Keratinocyte (primary cell): ENCODE measurements at regions not wholly inside any gene's neighbourhood (a gene's known extent, or its start where the extent isn't known, plus 50 kb on each side); places are given as distances from the start of the nearest gene placed in this dataset.

Experiments used
- DNase-seq: peaks from one replicate; pipeline ENCODE4 v3.0.0-alpha.2; 2011; ENCODE audit warnings: low read depth, missing footprints, low spot score
- FAIRE-seq: peaks from 2 replicates; lab custom pipeline; 2011; peaks lifted over from hg19 to GRCh38; lab: Jason Lieb, UNC
- H2AFZ ChIP-seq: 2 replicates; pipeline ENCODE4 v1.6.0; 2012; ENCODE audit warnings: low read length, control low read depth, inconsistent platforms; ENCODE audit not compliant: control insufficient read depth
- H3K27ac ChIP-seq: 2 replicates; pipeline ENCODE4 v1.5.1; 2011; ENCODE audit warnings: low read length; ENCODE audit not compliant: control insufficient read depth, insufficient read depth
- H3K27me3 ChIP-seq: 3 replicates; pipeline ENCODE4 v1.6.0; 2011; ENCODE audit warnings: low read length; ENCODE audit not compliant: control insufficient read depth, insufficient read depth; ENCODE audit errors: extremely low read depth
- H3K36me3 ChIP-seq, 2 experiments: 2 replicates in 1 of 2; 3 replicates in 1 of 2; pipeline ENCODE4 v1.5.1; 2011; ENCODE audit warnings: low read length in 2 of 2, mild to moderate bottlenecking in 1 of 2; ENCODE audit not compliant: control insufficient read depth in 2 of 2, insufficient read depth in 2 of 2; ENCODE audit errors: extremely low read depth in 1 of 2
- H3K4me1 ChIP-seq: 3 replicates; pipeline ENCODE4 v1.5.1; 2011; ENCODE audit warnings: low read length; ENCODE audit not compliant: control insufficient read depth, insufficient read depth; ENCODE audit errors: extremely low read depth
- H3K4me2 ChIP-seq: 3 replicates; pipeline ENCODE4 v1.6.0; 2011; ENCODE audit warnings: low read depth, low read length; ENCODE audit not compliant: control insufficient read depth, insufficient read depth; ENCODE audit errors: extremely low read depth
- H3K4me3 ChIP-seq, 3 experiments: fragments of 200-600 bp in 1 of 3; sonication (generic) in 1 of 3; 2 replicates in 2 of 3; 3 replicates in 1 of 3; pipeline ENCODE4 v1.5.1; 2011 to 2016; ENCODE audit warnings: low read length in 3 of 3, mild to moderate bottlenecking in 3 of 3, control low read depth in 2 of 3, inconsistent platforms in 1 of 3, low read depth in 1 of 3, mixed read lengths in 1 of 3, mixed run types in 1 of 3, moderate library complexity in 1 of 3; ENCODE audit not compliant: control insufficient read depth in 2 of 3, insufficient read depth in 2 of 3; ENCODE audit errors: extremely low read depth in 1 of 3
- H3K79me2 ChIP-seq: 2 replicates; pipeline ENCODE4 v1.6.0; 2012; ENCODE audit warnings: low read length; ENCODE audit not compliant: control insufficient read depth, insufficient read depth
- H3K9ac ChIP-seq: 3 replicates; pipeline ENCODE4 v1.6.0; 2011; ENCODE audit warnings: low read length; ENCODE audit not compliant: control insufficient read depth, insufficient read depth; ENCODE audit errors: extremely low read depth
- H3K9me1 ChIP-seq: 3 replicates; pipeline ENCODE4 v1.6.0; 2011; ENCODE audit warnings: low read length; ENCODE audit not compliant: control insufficient read depth, insufficient read depth; ENCODE audit errors: extremely low read depth
- H3K9me3 ChIP-seq: 2 replicates; pipeline ENCODE4 v1.5.1; 2012; ENCODE audit warnings: low read depth, low read length; ENCODE audit not compliant: control insufficient read depth
- H4K20me1 ChIP-seq: 3 replicates; pipeline ENCODE4 v1.6.0; 2011; ENCODE audit warnings: low read length; ENCODE audit not compliant: control insufficient read depth, insufficient read depth; ENCODE audit errors: extremely low read depth
- CTCF ChIP-seq, 3 experiments: IDR thresholded peaks in 1 of 3; conservative IDR thresholded peaks in 1 of 3; optimal IDR thresholded peaks in 1 of 3; 2 replicates in 2 of 3; 3 replicates in 1 of 3; pipeline versions ENCODE3 to v1.5.1; 2011; ENCODE audit warnings: low read length in 3 of 3, mild to moderate bottlenecking in 3 of 3, moderate library complexity in 2 of 3, control low read depth in 1 of 3, inconsistent platforms in 1 of 3; ENCODE audit not compliant: insufficient read depth in 2 of 3; ENCODE audit errors: extremely low read depth in 1 of 3
- EZH2 ChIP-seq: IDR thresholded peaks from one replicate; pipeline ENCODE4 v1.6.1; 2012; ENCODE audit warnings: inconsistent platforms, mild to moderate bottlenecking, low read length, moderate library complexity
- dilution Hi-C: fragments of 300-500 bp; cut with MboI; formaldehyde crosslinking; loops from one replicate; pipeline ENCODE4 v1.7.0; 2020; ENCODE audit warnings: low sequenced_read_pairs; ENCODE audit not compliant: extremely low pct_ligation_motif_present

GRCh38 chr1:198918920-198919319, 280.1 kb downstream of the PTPRC start:
- TF ChIP-seq EZH2: no peak
- no peak for TF ChIP-seq CTCF (optimal IDR thresholded peaks at IDR 0.05 in 1 of 3, IDR thresholded peaks at IDR 0.05 in 1 of 3, conservative IDR thresholded peaks at IDR 0.05 in 1 of 3; ENCODE audit: extremely low read depth in 1 of 3, insufficient read depth in 2 of 3, low read length in 3 of 3)
- Histone ChIP-seq H3K79me2 (peaks cover 66% of the 10 kb centered on the region), H3K9me3 (no peaks in the 10 kb centered on the region), H3K4me3 (no peak overlapping the region), H4K20me1 (no peaks in the 10 kb centered on the region), H3K9me1 (no peaks in the 10 kb centered on the region), H3K4me2 (peak overlapping the region; percentile 60), H3K4me1 (peaks cover 29% of the 10 kb centered on the region), H3K9ac (no peak overlapping the region), H3K27ac (peak overlapping the region; percentile 72), H3K27me3 (no peaks in the 10 kb centered on the region), H2AFZ (no peak overlapping the region), H3K36me3 (no peaks in the 10 kb centered on the region)
- no peak for DNase-seq
- dilution Hi-C loops: no loop called here
- peak; percentile 75 for FAIRE-seq

GRCh38 chr1:198919667-198920398, 281.0 kb downstream of the PTPRC start:
- dilution Hi-C loops: no loop called here
- H3K4me3 ChIP-seq: peak overlapping the region in 1 of 3 experiments; percentile 11
- no peaks in the 10 kb centered on the region for H3K9me3 ChIP-seq
- no peaks in the 10 kb centered on the region for H3K9me1 ChIP-seq
- H3K9ac ChIP-seq: peak overlapping the region; percentile 12
- H3K79me2 ChIP-seq: peaks cover 65% of the 10 kb centered on the region
- no peaks in the 10 kb centered on the region for H3K36me3 ChIP-seq
- no peaks in the 10 kb centered on the region for H3K27me3 ChIP-seq
- H3K27ac ChIP-seq: peak overlapping the region; percentile 72
- peak overlapping the region; percentile 60 for H3K4me2 ChIP-seq
- H2AFZ ChIP-seq: no peak overlapping the region
- TF ChIP-seq EZH2 (no peak), CTCF (optimal IDR thresholded peaks at IDR 0.05 in 1 of 3, IDR thresholded peaks at IDR 0.05 in 1 of 3, conservative IDR thresholded peaks at IDR 0.05 in 1 of 3; ENCODE audit: extremely low read depth in 1 of 3, insufficient read depth in 2 of 3, low read length in 3 of 3) (no peak)
- peaks cover 29% of the 10 kb centered on the region for H3K4me1 ChIP-seq
- no peaks in the 10 kb centered on the region for H4K20me1 ChIP-seq
- DNase-seq: no peak
- peak; percentile 26 for FAIRE-seq
